ENCODE measurements at regions not wholly inside any gene's neighbourhood (a gene's known extent, or its start where the extent isn't known, plus 50 kb on each side); places are given as distances from the start of the nearest gene placed in this dataset.

- no peak for TF ChIP-seq CTCF (conservative IDR thresholded peaks at IDR 0.05 in 1 of 2, IDR thresholded peaks at IDR 0.05 in 1 of 2; ENCODE audit: low read depth in 1 of 2, low read length in 2 of 2)
- no peak for TF ChIP-seq EZH2 (IDR thresholded peaks at IDR 0.05; ENCODE audit: low read length, missing control alignments)
Observed at GRCh38 chr12:114555451-114555850, 128.5 kb downstream of the TBX3 start.

All from fibroblast of lung (primary cell).